ENCODE measurements at regions not wholly inside any gene's neighbourhood (a gene's known extent, or its start where the extent isn't known, plus 50 kb on each side); places are given as distances from the start of the nearest gene placed in this dataset.

GRCh38 chr6:169933839-169934698, 182.6 kb downstream of the ERMARD start:
- intact Hi-C loops (cut with DNase I): loop anchor here in 2 of 10 donors (5.0 to 10.0 kb wide), 2 partner anchors 97 to 99 kb away; no protein-coding TSS in a partner anchor
- ATAC-seq (peak; percentile 65 to 92 (median 79)), DNase-seq (peak; percentile 62 to 79 (median 64))
- peak overlapping the region in 1 of 12 donors; percentile 46 for H3K27ac ChIP-seq
- H3K4me3 ChIP-seq: no peak overlapping the region
- TF ChIP-seq POLR2A (IDR thresholded peaks at IDR 0.05) (no peak), CTCF (IDR thresholded peaks at IDR 0.05) (no peak)
- no peaks in the 10 kb centered on the region for H3K36me3 ChIP-seq
- WGBS, 4 donors: 56 to 70% (median 61%) methylated on average over 22 to 37 of the region's 37 CpGs
- peaks cover 0 to 17% (median 4%) of the 10 kb centered on the region in 12 donors for H3K4me1 ChIP-seq
- H3K27me3 ChIP-seq: peaks cover 0 to 30% (median 6%) of the 10 kb centered on the region in 9 donors
- no peaks in the 10 kb centered on the region for H3K9me3 ChIP-seq

- no peak for DNase-seq
- H3K4me1 ChIP-seq: peaks cover 0 to 17% (median 4%) of the 10 kb centered on the region in 12 donors
- no peak overlapping the region for H3K27ac ChIP-seq
- intact Hi-C loops (cut with DNase I): loop anchor here in 2 of 10 donors (5.0 to 10.0 kb wide), 2 partner anchors 96 to 99 kb away; no protein-coding TSS in a partner anchor
- peaks cover 0 to 24% (median 6%) of the 10 kb centered on the region in 9 donors for H3K27me3 ChIP-seq
- TF ChIP-seq POLR2A (IDR thresholded peaks at IDR 0.05): no peak
- WGBS, 4 donors: 86 to 92% (median 89%) methylated on average over 17 of the region's 17 CpGs
- H3K36me3 ChIP-seq: no peaks in the 10 kb centered on the region
- no peaks in the 10 kb centered on the region for H3K9me3 ChIP-seq
- no peak overlapping the region for H3K4me3 ChIP-seq
- no peak for ATAC-seq
Measured at GRCh38 chr6:169933251-169933821, 181.9 kb downstream of the ERMARD start.

GRCh38 chr6:169932491-169932890, 181.1 kb downstream of the ERMARD start:
- no peaks in the 10 kb centered on the region for H3K36me3 ChIP-seq
- no peak overlapping the region for H3K4me3 ChIP-seq
- H3K9me3 ChIP-seq: no peaks in the 10 kb centered on the region
- ATAC-seq (no peak), DNase-seq (no peak)
- intact Hi-C loops (cut with DNase I): loop anchor here in 2 of 10 donors (5.0 to 10.0 kb wide), 2 partner anchors 95 to 98 kb away; no protein-coding TSS in a partner anchor
- WGBS, 4 donors: 79 to 84% (median 81%) methylated on average over 22 of the region's 22 CpGs
- no peak overlapping the region for H3K27ac ChIP-seq
- H3K4me1 ChIP-seq: peaks cover 0 to 17% (median 4%) of the 10 kb centered on the region in 12 donors
- TF ChIP-seq POLR2A (IDR thresholded peaks at IDR 0.05) (no peak), CTCF (IDR thresholded peaks at IDR 0.05) (no peak)
- peaks cover 0 to 16% (median under 1%) of the 10 kb centered on the region in 9 donors for H3K27me3 ChIP-seq

- intact Hi-C loops (cut with DNase I): loop anchor here in 2 of 10 donors (5.0 to 10.0 kb wide), 2 partner anchors 94 to 96 kb away; no protein-coding TSS in a partner anchor
- H3K36me3 ChIP-seq: no peaks in the 10 kb centered on the region
- no peak overlapping the region for H3K27ac ChIP-seq
- ATAC-seq: no peak
- peaks cover 0 to 17% (median 4%) of the 10 kb centered on the region in 12 donors for H3K4me1 ChIP-seq
- WGBS, 4 donors: 67 to 85% (median 78%) methylated on average over 10 to 11 of the region's 11 CpGs
- H3K4me3 ChIP-seq: no peak overlapping the region
- no peaks in the 10 kb centered on the region for H3K9me3 ChIP-seq
- H3K27me3 ChIP-seq: peaks cover 0 to 5% (median 0%) of the 10 kb centered on the region in 9 donors
- DNase-seq: no peak
- TF ChIP-seq CTCF (IDR thresholded peaks at IDR 0.05): no peak
- TF ChIP-seq POLR2A (IDR thresholded peaks at IDR 0.05): no peak
Measured at GRCh38 chr6:169931261-169931660, 179.8 kb downstream of the ERMARD start.
